Stomach (tissue), 4 donors: ENCODE measurements at regions not wholly inside any gene's neighbourhood (a gene's known extent, or its start where the extent isn't known, plus 50 kb on each side); places are given as distances from the start of the nearest gene placed in this dataset.

ENCODE experiments used
- POLR2A ChIP-seq, 4 donors: fragments of 450-650 bp; IDR thresholded peaks; one replicate each; pipeline ENCODE4 v1.6.1; 2016; ENCODE audit warnings: antibody characterized with exemption in 4 of 4, control low read depth in 2 of 4, mild to moderate bottlenecking in 1 of 4, moderate library complexity in 1 of 4
- POLR2AphosphoS5 ChIP-seq, 3 donors: sonication (generic); formaldehyde crosslinking; IDR thresholded peaks; one replicate each; pipeline ENCODE4 v1.6.1; 2016; ENCODE audit warnings: antibody characterized with exemption in 3 of 3
- TF ChIP-seq, protein P1 (sequence below), 7 experiments: fragments of 450-650 bp in 4 of 7; fragments of 200-600 bp in 3 of 7; sonication (generic) in 3 of 7; IDR thresholded peaks; one replicate each; pipeline ENCODE4 v1.5.1; 2016 to 2019; ENCODE audit warnings: antibody characterized with exemption in 7 of 7, control low read depth in 2 of 7, mild to moderate bottlenecking in 1 of 7

DNA sequence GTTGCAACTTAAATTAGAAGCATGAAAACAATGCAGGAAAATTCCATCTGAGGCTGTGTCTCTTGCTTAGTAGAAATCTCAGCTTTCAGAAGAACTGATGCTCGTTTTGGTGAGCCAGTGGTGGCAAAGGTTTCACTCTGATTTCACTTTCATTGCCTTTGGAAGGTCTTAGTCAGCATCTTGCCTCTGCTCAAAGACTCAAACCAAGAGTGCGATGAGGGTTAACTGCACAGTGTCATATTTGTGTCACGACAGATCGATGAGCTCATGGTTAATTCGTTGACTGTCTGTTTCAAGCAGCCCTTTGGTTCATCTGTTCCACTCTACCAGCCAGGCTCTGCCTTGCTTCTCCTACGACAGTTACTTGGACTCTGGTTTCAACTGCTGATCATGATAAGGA is 331.3 kb upstream of the KIF2A start:
- TF ChIP-seq, protein P1, sequence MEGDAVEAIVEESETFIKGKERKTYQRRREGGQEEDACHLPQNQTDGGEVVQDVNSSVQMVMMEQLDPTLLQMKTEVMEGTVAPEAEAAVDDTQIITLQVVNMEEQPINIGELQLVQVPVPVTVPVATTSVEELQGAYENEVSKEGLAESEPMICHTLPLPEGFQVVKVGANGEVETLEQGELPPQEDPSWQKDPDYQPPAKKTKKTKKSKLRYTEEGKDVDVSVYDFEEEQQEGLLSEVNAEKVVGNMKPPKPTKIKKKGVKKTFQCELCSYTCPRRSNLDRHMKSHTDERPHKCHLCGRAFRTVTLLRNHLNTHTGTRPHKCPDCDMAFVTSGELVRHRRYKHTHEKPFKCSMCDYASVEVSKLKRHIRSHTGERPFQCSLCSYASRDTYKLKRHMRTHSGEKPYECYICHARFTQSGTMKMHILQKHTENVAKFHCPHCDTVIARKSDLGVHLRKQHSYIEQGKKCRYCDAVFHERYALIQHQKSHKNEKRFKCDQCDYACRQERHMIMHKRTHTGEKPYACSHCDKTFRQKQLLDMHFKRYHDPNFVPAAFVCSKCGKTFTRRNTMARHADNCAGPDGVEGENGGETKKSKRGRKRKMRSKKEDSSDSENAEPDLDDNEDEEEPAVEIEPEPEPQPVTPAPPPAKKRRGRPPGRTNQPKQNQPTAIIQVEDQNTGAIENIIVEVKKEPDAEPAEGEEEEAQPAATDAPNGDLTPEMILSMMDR (IDR thresholded peaks at IDR 0.05) = no peak
- no peak for TF ChIP-seq POLR2AphosphoS5 (IDR thresholded peaks at IDR 0.05)
- TF ChIP-seq POLR2A (IDR thresholded peaks at IDR 0.05) = no peak
